GM23338 (cell line): ENCODE measurements at regions not wholly inside any gene's neighbourhood (a gene's known extent, or its start where the extent isn't known, plus 50 kb on each side); places are given as distances from the start of the nearest gene placed in this dataset.

ENCODE experiments used
- CTCF ChIP-seq, 2 experiments: fragments of 200-600 bp in 1 of 2; sonication (generic) in 1 of 2; conservative IDR thresholded peaks; 2 replicates each; pipeline versions ENCODE4 v1.5.1 to v1.6.1; 2016 to 2017; ENCODE audit warnings: antibody characterized with exemption in 2 of 2, low read depth in 2 of 2, mild to moderate bottlenecking in 2 of 2, moderate library complexity in 1 of 2
- JUNB ChIP-seq: IDR thresholded peaks from one replicate; pipeline ENCODE4 v1.6.1; 2016; ENCODE audit warnings: antibody characterized with exemption; ENCODE audit not compliant: unreplicated experiment

- TF ChIP-seq JUNB (no peak), CTCF (conservative IDR thresholded peaks at IDR 0.05; ENCODE audit: low read depth in 2 of 2) (no peak)
Measured at GRCh38 chr11:105282658-105283057, 143.1 kb upstream of the CARD18 start.
